RPMI8226 (cell line): ENCODE measurements at regions not wholly inside any gene's neighbourhood (a gene's known extent, or its start where the extent isn't known, plus 50 kb on each side); places are given as distances from the start of the nearest gene placed in this dataset.
"Not testable (repeated sequence)": the region's sequence is repeated elsewhere in the genome, so short reads cannot be mapped to it uniquely, and the experiment has no call there.

Source experiments
- DNase-seq: peaks from one replicate; pipeline ENCODE4 v3.0.0-alpha.2; 2015

- no peak for DNase-seq
Observed at GRCh38 chr3:154972951-154973350, 107.2 kb upstream of the MME start.

- no peak for DNase-seq
Observed at GRCh38 chr3:154971771-154972326, 108.3 kb upstream of the MME start.

GRCh38 chr3:154971341-154971740 is 108.8 kb upstream of the MME start:
- DNase-seq = no peak

- no peak for DNase-seq
Observed at GRCh38 chr3:154970797-154971196, 109.3 kb upstream of the MME start.

GRCh38 chr3:154969366-154969765 is 110.8 kb upstream of the MME start:
- DNase-seq = no peak

GRCh38 chr3:154967090-154967489 is 113.0 kb upstream of the MME start:
- no peak for DNase-seq

GRCh38 chr3:154956815-154957214 is 123.3 kb upstream of the MME start:
- no peak for DNase-seq

GRCh38 chr3:154955907-154956533 is 124.1 kb upstream of the MME start:
- peak; percentile 27 for DNase-seq

GRCh38 chr3:154954757-154955156 is 125.4 kb upstream of the MME start:
- peak; percentile 35 for DNase-seq

- DNase-seq = no peak
Observed at GRCh38 chr3:154953538-154953937, 126.6 kb upstream of the MME start.

- DNase-seq = no peak
Observed at GRCh38 chr3:154952553-154952952, 127.6 kb upstream of the MME start.

- DNase-seq = no peak
Observed at GRCh38 chr3:154943981-154944380, 136.1 kb upstream of the MME start.

- DNase-seq = no peak
Observed at GRCh38 chr3:154942827-154943226, 137.3 kb upstream of the MME start.

GRCh38 chr3:154936196-154936595 is 143.9 kb upstream of the MME start:
- DNase-seq = no peak

GRCh38 chr3:154933581-154933980 is 146.5 kb upstream of the MME start:
- no peak for DNase-seq

GRCh38 chr3:154932633-154933032 is 147.5 kb upstream of the MME start:
- no peak for DNase-seq

- DNase-seq = no peak
Observed at GRCh38 chr3:154931484-154931883, 148.6 kb upstream of the MME start.

- DNase-seq = no peak
Observed at GRCh38 chr3:154926721-154927120, 153.4 kb upstream of the MME start.

- no peak for DNase-seq
Observed at GRCh38 chr3:154921351-154921750, 158.8 kb upstream of the MME start.

- DNase-seq = no peak
Observed at GRCh38 chr3:154919226-154919625, 160.9 kb upstream of the MME start.

- DNase-seq = peak; percentile 16
Observed at GRCh38 chr3:154904328-154904727, 175.8 kb upstream of the MME start.

- DNase-seq = not testable (repeated sequence)
Observed at GRCh38 chr3:154902495-154902894, 177.6 kb upstream of the MME start.

- no peak for DNase-seq
Observed at GRCh38 chr3:154901278-154901677, 178.8 kb upstream of the MME start.

- no peak for DNase-seq
Observed at GRCh38 chr3:154900816-154901215, 179.3 kb upstream of the MME start.

GRCh38 chr3:154898916-154899315 is 181.2 kb upstream of the MME start:
- DNase-seq = no peak
